ENCODE measurements at regions not wholly inside any gene's neighbourhood (a gene's known extent, or its start where the extent isn't known, plus 50 kb on each side); places are given as distances from the start of the nearest gene placed in this dataset.

- no peaks in the 10 kb centered on the region for H3K4me1 ChIP-seq (ENCODE audit: insufficient read depth, low read length, severe bottlenecking)
- TF ChIP-seq CTCF (IDR thresholded peaks at IDR 0.05; ENCODE audit: low read length): no peak
- TF ChIP-seq EZH2 (IDR thresholded peaks at IDR 0.05; ENCODE audit: borderline replicate concordance, low read length): no peak
- no peaks in the 10 kb centered on the region for H3K36me3 ChIP-seq (ENCODE audit: insufficient read depth, low read length)
- H2AFZ ChIP-seq (ENCODE audit: low read length): no peak overlapping the region
- H3K9ac ChIP-seq (ENCODE audit: low read length): no peak overlapping the region
- H3K27me3 ChIP-seq (ENCODE audit: insufficient read depth, low read length): no peaks in the 10 kb centered on the region
- H3K9me2 ChIP-seq (ENCODE audit: low read depth, low read length): no peaks in the 10 kb centered on the region
- H3K4me2 ChIP-seq (ENCODE audit: low read length): no peak overlapping the region
- no peaks in the 10 kb centered on the region for H3K9me3 ChIP-seq (ENCODE audit: low read length)
- H3F3A ChIP-seq (ENCODE audit: insufficient read depth, low read length): no peaks in the 10 kb centered on the region
- H3K27ac ChIP-seq (ENCODE audit: low read depth, low read length, poor library complexity, severe bottlenecking): no peak overlapping the region
- H3K4me3 ChIP-seq (ENCODE audit: low read depth, low read length, poor library complexity, severe bottlenecking): no peak overlapping the region
- H4K20me1 ChIP-seq (ENCODE audit: insufficient read depth, low read length): no peaks in the 10 kb centered on the region
- no peaks in the 10 kb centered on the region for H3K79me2 ChIP-seq (ENCODE audit: insufficient read depth, low read length)
These were observed 132.9 kb upstream of the POU3F1 start for GRCh38 chr1:38179483-38179882.

- H4K20me1 ChIP-seq (ENCODE audit: insufficient read depth, low read length): no peaks in the 10 kb centered on the region
- H3F3A ChIP-seq (ENCODE audit: insufficient read depth, low read length): no peaks in the 10 kb centered on the region
- H3K27me3 ChIP-seq (ENCODE audit: insufficient read depth, low read length): no peaks in the 10 kb centered on the region
- no peak overlapping the region for H3K9ac ChIP-seq (ENCODE audit: low read length)
- H3K79me2 ChIP-seq (ENCODE audit: insufficient read depth, low read length): no peaks in the 10 kb centered on the region
- H3K27ac ChIP-seq (ENCODE audit: low read depth, low read length, poor library complexity, severe bottlenecking): no peak overlapping the region
- no peaks in the 10 kb centered on the region for H3K4me1 ChIP-seq (ENCODE audit: insufficient read depth, low read length, severe bottlenecking)
- H3K36me3 ChIP-seq (ENCODE audit: insufficient read depth, low read length): no peaks in the 10 kb centered on the region
- no peak overlapping the region for H3K4me3 ChIP-seq (ENCODE audit: low read depth, low read length, poor library complexity, severe bottlenecking)
- H3K9me2 ChIP-seq (ENCODE audit: low read depth, low read length): no peaks in the 10 kb centered on the region
- no peaks in the 10 kb centered on the region for H3K9me3 ChIP-seq (ENCODE audit: low read length)
- no peak overlapping the region for H3K4me2 ChIP-seq (ENCODE audit: low read length)
- H2AFZ ChIP-seq (ENCODE audit: low read length): no peak overlapping the region
- TF ChIP-seq EZH2 (IDR thresholded peaks at IDR 0.05; ENCODE audit: borderline replicate concordance, low read length) (no peak), CTCF (IDR thresholded peaks at IDR 0.05; ENCODE audit: low read length) (no peak)
These were observed 131.6 kb upstream of the POU3F1 start for GRCh38 chr1:38178216-38178615.

GRCh38 chr1:38175121-38175520, 128.5 kb upstream of the POU3F1 start:
- Histone ChIP-seq H3K4me2 (ENCODE audit: low read length) (no peak overlapping the region), H2AFZ (ENCODE audit: low read length) (no peak overlapping the region), H3F3A (ENCODE audit: insufficient read depth, low read length) (no peaks in the 10 kb centered on the region), H4K20me1 (ENCODE audit: insufficient read depth, low read length) (no peaks in the 10 kb centered on the region), H3K79me2 (ENCODE audit: insufficient read depth, low read length) (no peaks in the 10 kb centered on the region), H3K4me3 (ENCODE audit: low read depth, low read length, poor library complexity, severe bottlenecking) (no peak overlapping the region), H3K27ac (ENCODE audit: low read depth, low read length, poor library complexity, severe bottlenecking) (no peak overlapping the region), H3K36me3 (ENCODE audit: insufficient read depth, low read length) (no peaks in the 10 kb centered on the region), H3K27me3 (ENCODE audit: insufficient read depth, low read length) (no peaks in the 10 kb centered on the region), H3K9me3 (ENCODE audit: low read length) (no peaks in the 10 kb centered on the region), H3K9ac (ENCODE audit: low read length) (no peak overlapping the region), H3K9me2 (ENCODE audit: low read depth, low read length) (no peaks in the 10 kb centered on the region), H3K4me1 (ENCODE audit: insufficient read depth, low read length, severe bottlenecking) (no peaks in the 10 kb centered on the region)
- TF ChIP-seq EZH2 (IDR thresholded peaks at IDR 0.05; ENCODE audit: borderline replicate concordance, low read length) (no peak), CTCF (IDR thresholded peaks at IDR 0.05; ENCODE audit: low read length) (no peak)

Data from OCI-LY1 (cell line).